Thyroid gland (tissue), 4 donors: ENCODE measurements at regions not wholly inside any gene's neighbourhood (a gene's known extent, or its start where the extent isn't known, plus 50 kb on each side); places are given as distances from the start of the nearest gene placed in this dataset.

ENCODE experiments used
- POLR2A ChIP-seq, 2 donors: fragments of 450-650 bp; IDR thresholded peaks; one replicate each; pipeline ENCODE4 v1.6.1; 2017; ENCODE audit warnings: antibody characterized with exemption in 2 of 2, mild to moderate bottlenecking in 2 of 2, moderate library complexity in 1 of 2
- TF ChIP-seq, protein P1 (sequence below), 6 experiments: fragments of 200-600 bp in 3 of 6; fragments of 450-650 bp in 3 of 6; sonication (generic) in 3 of 6; IDR thresholded peaks; one replicate each; pipeline ENCODE4 v1.5.1; 2016 to 2019; ENCODE audit warnings: antibody characterized with exemption in 6 of 6, mild to moderate bottlenecking in 2 of 6, inconsistent platforms in 1 of 6, moderate library complexity in 1 of 6

DNA sequence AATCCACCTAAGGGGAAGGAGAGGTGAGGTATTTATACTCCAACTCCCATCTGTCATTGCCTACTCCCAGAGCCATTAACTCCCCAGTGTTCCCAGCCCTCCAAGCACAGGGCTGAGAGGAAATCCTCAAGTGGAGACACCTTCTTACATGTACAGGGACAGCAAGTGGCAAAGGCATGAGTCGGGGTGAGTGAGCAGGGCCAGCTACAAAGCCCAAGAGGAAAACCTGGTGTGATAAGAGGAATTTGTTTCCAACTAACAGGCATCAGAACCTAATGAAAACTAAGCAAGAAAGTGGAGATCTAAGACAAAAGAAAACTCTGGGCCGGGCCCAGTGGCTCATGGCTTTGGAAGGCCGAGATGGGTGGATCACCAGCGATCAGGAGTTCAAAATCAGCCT, 70.0 kb upstream of the SRSF6 start:
- TF ChIP-seq, protein P1, sequence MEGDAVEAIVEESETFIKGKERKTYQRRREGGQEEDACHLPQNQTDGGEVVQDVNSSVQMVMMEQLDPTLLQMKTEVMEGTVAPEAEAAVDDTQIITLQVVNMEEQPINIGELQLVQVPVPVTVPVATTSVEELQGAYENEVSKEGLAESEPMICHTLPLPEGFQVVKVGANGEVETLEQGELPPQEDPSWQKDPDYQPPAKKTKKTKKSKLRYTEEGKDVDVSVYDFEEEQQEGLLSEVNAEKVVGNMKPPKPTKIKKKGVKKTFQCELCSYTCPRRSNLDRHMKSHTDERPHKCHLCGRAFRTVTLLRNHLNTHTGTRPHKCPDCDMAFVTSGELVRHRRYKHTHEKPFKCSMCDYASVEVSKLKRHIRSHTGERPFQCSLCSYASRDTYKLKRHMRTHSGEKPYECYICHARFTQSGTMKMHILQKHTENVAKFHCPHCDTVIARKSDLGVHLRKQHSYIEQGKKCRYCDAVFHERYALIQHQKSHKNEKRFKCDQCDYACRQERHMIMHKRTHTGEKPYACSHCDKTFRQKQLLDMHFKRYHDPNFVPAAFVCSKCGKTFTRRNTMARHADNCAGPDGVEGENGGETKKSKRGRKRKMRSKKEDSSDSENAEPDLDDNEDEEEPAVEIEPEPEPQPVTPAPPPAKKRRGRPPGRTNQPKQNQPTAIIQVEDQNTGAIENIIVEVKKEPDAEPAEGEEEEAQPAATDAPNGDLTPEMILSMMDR (IDR thresholded peaks at IDR 0.05): no peak
- no peak for TF ChIP-seq POLR2A (IDR thresholded peaks at IDR 0.05)
